ENCODE measurements at regions not wholly inside any gene's neighbourhood (a gene's known extent, or its start where the extent isn't known, plus 50 kb on each side); places are given as distances from the start of the nearest gene placed in this dataset.

DNA sequence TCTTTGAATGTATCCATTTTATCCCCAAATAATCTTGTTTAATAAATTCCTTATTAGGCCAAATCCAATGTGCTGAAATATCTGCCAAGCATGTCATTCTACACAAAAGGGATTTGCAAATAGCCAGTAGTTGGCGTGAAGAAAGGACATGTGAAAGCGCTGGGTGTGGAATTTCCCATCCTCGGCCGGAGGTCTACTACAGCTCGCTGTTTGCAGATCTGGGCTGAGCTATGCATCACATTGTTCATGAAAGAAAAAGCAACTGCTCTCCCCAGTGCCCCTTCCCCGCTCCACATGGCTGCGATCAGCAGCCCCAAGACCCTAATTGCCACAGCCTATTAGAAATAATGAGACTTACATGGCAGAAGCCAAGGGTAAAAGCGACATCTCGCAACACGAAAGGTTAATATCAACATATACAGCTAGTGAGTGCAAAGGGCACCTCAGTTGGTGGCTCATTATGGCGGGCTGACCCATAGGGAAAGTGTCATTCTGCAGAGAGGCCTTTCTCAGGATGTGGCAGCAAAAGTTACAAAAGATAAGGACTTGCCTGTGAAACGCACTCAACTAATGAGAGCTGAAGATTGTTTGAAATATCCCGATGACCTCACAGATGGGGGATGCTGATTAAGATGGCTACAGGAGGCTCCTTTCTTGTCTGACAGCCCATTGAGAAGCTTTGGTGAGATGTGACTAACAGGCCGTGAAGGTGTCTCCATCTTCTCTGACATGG, 126.9 kb upstream of the CYP1B1 start:
- DNase-seq: no peak

DNA sequence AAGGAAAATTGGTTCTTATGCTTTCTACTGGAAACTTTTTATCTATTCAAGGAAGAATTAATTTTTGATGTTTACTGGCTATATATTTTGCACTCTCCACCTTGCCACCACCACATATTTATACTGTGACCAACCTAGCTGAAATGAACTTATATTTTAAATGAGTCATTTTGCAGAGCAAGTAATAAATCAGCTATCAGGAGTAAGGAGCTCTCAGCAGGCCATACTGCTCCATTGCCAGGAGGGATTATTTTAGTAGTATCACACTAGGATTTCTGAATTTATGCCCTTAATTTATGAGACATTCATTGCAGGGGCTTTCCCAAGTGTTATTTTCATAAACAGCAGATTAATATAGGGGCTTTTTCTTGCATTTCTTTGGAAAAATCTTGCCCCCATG, 125.8 kb upstream of the CYP1B1 start:
- DNase-seq: no peak

DNA sequence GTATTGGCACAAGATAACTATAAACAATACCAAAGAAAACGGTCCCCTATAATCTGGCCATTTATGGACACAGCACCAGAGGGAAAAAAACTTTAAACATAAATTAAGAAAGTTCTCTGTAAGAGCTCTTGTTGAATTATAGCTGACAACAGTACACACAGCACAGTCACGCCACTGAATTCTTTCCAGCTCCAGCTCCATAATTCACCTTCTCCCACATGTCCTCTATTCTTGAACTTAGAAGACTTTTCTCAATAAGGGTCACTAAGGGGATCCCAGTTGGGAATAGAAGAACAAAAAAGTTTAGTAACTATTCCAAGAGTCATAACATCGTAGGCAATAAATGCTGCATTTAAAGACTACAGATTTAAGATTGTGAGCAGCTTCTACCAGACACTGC, 124.6 kb upstream of the CYP1B1 start:
- DNase-seq: no peak

DNA sequence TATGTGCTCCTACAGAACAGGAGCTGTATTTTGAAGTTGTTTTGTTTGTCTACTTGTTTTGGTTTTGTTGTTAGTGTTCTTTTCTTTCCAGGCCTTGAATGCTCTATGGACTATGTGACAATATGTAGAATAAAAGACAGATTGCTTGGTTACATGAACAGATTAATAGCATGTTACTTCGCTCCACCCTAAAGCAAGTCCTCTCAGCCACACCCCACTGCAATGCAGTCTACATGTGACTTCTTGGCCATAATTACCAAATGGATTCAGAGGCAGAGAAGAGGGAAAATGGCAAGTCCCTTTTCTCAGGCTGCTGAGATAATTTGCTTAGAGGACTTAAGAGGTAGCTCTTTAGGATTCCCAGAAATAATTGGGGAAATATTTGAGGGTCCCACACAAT, 123.2 kb upstream of the CYP1B1 start:
- no peak for DNase-seq

DNA sequence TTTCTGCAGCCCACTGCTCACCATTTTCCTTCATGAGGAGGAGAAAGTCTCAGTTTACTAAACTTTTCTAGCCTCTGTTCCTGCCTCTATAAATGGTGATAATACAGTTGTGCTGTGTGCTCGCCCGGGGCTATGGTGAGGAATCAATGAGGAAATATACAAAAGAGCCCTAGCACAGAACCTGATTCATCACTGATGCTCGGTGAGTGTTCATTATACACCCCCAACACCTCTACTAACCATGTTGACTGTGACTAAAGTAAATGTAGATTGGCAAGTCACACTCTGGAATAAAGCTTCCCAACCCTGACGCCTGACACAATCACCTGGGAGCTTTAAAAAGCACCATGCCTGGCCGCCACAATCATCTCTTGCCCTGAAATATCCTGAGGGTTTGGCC, 118.8 kb upstream of the CYP1B1 start:
- no peak for DNase-seq

DNA sequence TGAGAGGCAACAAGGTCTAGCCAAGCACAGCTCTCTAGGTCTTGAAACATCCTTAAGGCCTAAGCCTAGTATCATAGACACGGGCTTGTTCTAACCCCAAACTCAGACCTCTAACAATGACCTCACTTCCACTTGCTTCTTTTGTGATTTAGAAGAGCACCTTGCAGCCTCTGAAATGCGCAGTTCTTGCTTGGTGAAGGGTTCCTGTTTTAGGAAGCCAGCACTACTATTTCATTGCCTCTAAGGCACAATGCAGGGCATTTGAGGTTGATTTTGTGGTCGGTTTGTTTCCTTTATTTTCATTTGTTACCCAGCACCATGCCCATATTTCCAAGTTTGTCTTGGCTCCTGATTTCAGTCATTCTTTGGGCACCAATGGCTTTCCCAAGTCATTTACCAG, 117.0 kb upstream of the CYP1B1 start:
- DNase-seq: no peak

DNA sequence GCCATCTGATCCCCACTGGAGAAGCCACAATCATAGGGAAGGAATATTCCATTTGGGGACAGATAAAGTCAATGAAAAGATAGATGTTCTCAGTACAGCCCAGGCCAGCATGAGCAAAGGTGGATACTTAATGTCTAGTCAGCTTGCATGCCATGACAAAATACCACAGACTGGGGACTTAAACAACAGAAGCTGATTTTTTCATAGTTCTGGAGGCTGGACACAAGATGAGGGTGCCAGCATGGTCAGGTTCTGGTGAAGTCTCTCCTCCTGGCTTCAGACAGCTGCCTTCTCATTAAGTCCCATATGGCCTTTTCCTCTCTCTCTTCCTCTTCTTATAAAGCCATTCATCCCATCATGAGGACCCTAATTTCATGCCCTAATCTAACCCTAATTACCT, 116.1 kb upstream of the CYP1B1 start:
- no peak for DNase-seq

DNA sequence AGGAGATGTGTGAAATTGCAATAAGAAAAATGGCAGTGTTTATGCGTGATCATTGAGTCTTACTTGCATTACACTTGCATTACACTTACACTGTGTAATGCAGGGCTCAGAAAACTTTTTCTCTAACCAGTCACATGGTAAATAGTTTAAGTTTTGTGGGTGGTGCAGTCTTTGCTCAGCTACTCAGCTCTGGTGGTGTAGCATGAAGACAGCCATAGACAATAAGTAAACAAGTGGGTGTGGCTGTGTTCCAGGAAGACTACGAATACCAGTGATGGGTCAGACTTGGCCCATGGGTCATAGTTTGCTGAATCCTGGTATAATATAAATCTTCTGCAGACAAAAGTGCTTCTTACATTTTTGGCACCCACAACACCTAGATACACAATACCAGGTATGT, 115.6 kb upstream of the CYP1B1 start:
- no peak for DNase-seq

DNA sequence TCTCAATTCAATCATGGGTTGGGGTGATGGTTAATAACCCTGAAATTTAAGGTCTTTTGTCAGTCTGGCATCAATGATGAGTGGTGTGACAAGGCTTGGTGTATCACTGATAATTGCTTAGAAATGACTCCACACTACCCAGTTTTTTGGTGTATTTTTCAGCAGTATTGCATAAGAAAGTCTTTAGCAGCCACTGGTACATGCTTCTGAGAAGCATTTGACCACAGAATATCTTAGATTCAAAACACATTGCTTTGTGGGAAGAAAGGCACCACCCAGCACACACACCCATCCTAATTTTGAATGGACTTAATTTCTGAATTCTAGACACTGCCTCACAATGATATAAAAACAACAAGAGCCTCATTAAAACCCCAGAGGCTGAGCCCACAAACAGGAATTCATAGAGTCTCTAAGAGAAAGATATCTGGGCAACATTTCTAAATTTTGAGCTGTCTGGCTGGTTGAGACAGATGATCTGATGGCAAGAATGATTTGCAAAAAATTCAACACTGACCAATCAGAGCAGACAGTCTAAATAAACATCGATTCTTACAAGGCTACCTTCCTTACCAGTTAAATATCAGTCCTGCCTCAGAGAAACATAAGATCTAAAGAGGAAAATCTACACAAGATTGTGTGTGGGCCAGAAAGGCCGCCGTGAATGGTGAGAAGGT, 114.7 kb upstream of the CYP1B1 start:
- DNase-seq: no peak

DNA sequence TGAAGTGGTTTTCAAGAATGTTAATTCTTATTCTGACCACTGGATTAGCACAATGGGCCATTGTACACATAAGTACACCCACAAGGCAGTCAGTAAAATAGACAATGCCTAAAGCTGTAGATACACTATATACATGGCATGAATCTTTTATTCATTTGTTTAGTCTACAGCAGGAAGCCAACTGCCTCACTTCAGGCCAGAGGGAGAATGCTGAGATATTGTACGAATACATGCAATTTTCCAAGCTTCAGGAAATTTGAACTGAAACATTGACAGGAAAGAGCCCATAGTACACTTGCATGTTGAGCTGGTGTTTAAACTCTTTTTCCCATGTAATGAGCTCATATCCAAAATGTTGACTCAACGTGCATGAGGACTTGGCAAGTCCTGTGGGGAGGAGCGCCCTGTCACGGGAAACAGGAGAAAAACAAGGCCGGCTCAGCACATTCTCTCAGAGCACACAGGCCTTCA, 111.6 kb upstream of the CYP1B1 start:
- no peak for DNase-seq

DNA sequence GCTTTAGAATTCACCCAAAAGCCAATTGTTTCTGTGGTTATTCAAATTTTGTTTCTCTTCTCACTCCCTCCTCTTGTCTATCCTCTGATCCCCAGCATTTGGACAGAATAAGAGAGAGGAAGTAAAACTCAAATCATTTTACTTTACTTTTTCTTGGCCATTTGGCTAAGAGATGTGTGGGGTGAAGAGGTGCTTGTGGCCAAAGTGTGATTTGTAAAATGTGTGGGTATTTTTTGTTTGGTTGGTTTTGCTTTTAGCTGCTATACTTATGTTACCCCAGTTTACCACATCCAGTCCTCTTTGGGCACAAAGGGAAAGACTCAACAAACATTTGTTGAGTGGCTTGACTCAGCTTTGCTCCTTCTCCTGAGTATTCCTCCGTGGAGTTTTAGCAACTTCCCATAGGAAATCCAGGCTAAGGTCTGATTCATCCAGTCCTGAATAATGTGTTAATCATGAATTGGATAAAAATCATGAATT, 109.1 kb upstream of the CYP1B1 start:
- no peak for DNase-seq

DNA sequence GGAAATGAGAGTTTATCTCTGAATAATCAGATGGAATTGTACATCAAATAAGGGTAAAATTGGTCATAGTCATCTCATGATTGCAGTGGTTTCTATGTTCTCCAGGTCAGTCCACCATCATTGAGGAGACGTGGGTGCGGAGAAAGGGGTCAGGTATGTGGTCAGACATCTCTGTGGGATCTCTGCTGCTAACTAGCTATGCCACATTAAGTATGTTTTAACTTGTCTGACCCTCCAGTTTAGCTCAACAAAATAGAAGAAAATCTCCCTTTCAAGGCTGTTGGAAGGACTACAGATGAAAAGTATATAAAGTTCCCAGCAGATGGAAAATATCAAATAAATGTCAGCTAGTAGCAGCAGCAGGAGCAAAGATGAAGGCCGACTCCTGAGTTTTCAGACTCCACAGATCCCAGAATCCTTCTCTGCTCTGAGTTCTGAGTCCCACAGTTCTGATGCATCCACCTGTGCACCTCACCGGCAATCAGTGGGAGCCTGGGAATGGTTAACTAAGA, 106.6 kb upstream of the CYP1B1 start:
- no peak for DNase-seq

DNA sequence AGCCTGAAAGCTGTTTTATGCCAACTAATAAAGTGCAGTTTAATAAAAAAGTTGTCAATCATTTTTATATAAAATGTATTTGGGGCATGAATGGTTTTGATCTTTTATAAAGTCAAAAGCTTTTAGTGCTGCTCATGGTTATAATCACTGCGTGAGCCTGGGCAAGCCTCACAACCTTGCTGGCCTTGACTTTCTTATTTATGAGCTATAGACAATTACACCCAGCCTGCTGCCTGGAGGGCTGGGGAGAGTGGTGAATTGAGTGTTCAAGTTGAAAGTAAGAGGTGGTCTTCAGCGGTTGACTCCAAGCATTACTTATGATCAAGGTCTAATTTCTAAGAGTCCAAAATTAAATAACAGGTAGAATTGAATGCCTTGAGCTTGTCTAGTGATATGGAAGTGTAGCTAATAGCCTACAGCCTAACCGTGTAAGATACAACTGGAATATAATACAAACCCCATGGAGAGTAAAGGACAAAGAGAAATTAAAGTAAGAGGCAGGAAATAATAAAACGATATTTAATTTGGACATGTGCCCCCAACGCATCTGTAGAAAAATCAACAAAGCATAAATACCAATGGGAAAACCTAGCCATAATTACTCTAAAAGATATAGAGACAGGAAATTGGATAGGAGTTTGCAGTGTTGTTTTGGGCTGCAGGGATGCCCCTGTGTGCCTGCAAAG, 106.0 kb upstream of the CYP1B1 start:
- no peak for DNase-seq

DNA sequence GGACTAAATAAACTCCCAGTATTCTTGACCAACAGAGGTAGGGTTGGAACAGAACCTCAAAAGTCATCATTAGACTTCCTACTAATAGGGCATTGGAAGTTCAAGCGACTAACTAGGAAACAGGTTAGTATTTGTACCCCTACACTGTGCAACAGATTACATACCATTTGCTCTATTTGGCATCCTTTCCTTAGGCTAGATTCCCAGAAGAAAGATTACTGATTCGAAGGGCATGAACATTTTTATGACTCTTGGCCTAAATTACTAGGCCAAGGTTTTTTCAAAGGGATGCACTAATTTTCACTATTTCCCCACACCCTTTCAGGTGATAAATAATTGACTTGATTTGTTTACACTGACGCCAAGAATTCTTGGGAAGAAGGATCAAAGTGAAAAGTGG, 104.8 kb upstream of the CYP1B1 start:
- DNase-seq: no peak

DNA sequence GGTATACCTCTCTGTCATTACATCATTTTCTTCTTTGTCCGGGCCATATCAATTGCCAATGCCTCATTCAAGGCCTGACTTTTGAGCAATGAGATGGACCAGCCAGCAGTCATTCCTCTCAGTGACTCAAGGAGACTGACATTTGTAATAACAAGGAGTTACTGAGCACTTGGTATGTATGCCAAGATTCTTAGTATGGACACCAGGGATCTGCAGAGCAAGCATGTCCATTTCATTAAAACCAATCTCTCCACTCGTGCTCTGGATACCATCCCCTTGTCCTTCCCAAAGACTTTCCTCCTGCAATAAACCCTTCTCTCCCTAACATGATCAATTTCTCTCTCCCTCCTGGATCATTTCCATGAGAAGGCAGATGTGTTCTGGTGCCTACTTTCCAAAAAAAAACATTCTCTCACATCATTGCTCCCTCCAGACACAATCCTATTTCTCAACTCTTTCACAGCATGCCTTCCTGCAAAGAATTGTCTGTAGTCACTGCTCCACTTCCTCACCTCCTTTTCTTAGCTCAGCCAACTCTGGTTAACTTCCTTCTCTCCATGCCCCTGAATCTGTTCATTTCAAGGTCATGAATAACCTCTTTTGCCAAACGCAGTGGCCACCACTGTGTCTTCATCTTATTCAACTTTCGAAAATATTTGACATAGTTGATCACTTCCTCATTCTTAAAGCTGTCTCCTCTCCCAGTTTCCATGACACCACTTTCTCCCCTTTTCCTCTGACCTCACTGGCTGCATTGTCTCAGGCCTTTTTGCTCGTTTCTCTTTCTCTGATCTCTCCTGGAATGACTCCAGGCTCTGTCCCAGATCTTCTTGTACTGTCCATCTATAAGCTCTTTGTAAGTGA, 102.8 kb upstream of the CYP1B1 start:
- no peak for DNase-seq

DNA sequence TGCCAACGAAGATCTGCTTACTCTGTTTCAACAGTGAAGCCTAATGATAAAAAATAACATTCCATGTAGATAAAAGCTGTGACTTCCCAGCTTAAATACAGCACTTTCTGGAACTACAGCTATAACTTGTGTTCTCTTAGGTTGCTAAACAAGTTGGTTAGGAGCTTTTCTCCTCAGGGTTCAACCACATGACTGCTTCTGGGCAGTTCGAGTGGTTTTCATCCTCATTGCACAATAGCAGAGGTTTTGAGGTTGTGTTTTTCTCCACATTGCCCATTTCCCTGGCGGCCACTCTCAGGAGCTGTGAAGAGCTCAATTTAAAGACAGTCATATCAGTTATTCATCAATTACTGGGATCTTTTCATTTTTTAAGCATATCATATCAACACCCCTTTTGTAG, 102.2 kb upstream of the CYP1B1 start:
- DNase-seq: no peak

DNA sequence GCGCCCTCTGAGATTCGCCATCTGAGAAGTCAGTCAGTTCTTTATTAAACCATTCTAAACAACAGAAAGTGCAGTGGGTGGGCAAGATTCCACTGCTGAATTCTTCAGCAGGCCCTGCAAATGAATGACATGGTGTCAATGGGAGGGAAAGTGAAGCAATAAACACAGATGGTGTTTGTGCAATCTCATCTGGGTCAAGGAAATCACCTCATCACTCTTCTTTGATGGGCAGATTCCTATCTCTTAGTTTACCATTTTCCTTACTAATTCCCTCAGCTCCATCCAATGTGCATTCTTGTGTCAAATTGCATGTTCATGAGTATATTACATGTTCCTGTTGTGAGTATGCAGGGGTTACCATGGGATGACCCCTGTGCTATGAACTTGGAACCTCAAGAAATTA, 100.7 kb upstream of the CYP1B1 start:
- no peak for DNase-seq

DNA sequence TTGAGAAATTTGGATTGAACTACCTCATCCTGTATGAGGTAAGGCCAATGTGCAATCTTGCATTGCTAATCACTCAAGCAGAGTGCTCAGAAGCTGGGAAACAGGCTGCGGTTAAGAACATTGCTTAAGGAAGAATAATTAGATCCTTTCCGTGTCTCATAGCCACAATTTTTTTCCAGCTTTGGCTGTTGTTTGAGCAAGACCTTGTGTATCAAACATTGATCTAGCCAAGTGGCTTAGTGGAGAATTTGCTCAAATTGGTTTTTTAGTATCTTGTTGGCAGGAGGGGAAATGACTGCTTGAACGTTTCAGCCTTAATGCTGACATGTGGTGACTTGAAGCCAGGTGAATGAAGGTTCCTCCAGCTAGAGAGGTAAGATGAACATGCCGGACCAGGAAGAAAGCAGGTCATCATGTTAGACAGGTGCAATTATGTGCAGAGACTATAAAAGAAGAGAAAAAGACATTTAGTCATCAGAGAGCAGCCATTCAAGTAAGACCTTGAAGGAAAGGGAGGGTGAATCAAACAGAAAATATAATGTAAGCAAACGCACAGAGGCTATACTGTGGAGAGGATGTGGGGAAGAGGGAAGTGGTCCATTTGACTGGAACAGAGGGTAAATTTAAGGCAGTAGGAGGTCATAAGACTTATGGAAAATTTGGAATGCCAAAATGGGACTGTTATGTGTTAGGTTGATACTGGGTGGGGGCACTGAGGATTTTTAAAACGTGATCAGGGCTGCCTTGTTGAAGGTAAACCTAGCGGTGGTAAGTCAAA, 98.9 kb upstream of the CYP1B1 start:
- no peak for DNase-seq

DNA sequence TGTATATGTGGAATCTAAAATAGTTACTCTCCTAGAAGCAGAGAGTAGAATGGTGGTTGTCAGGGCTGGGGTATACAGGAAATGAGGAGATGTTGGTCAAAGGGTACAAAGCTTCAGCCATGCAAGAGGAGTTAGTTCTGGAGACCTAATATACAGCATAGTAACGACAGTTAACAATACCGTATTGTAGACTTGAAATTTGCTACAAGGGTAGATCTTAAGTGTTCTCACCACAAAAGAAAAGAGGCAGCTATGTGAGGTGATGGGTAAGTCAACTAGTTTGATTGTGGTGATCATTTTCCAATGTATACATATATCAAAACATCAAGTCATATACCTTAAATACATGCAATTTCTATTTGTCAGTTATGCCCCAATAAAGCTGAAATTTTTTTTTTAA, 98.2 kb upstream of the CYP1B1 start:
- no peak for DNase-seq

DNA sequence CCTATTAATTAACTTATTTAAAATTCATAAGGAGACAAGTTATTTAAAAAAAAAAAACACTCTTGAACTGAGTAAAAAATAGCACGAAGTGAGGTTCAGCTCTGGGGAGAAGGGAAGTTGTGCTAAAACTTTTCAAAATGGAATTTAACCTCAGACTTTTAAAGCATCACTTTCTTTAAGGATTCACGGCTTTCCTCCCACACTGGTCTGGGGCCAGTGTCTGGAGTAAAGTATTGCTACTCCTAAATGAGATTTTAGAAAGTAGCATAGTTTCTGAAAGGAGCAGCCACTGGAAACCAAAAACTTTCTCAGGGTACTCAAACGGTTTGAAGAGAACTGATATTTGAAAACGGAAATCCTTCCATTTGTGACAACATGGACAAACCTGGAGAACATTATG, 97.7 kb upstream of the CYP1B1 start:
- no peak for DNase-seq

DNA sequence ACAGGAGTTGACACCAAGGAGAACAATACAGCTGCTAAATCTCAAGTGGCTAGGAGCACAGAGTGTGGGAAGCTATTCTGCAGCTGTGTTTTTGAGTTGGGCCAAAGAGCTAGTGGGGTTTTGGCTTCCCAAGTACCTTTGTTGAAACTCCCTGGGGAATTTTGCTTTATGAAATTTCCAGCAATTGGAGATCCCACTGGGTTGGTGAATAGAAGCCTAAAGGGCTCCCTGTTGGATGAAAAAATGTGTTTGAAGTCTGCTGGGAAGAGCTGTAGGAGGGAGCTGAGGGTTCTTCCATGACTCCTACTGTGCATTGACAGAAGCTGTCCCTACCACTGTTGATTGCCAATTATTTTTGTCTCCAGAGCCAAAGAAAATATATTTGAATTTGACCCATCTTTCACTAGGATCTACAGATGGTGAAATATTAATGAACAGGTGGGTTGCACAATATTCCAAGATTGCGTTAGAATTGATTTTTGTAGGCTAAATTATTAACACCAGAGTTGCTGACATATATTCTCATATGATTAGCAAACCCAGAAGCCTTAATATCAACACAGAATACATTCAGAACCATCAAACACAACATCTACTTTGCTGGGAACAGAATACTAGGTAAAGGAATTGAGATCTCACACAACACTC, 95.4 kb upstream of the CYP1B1 start:
- no peak for DNase-seq

DNA sequence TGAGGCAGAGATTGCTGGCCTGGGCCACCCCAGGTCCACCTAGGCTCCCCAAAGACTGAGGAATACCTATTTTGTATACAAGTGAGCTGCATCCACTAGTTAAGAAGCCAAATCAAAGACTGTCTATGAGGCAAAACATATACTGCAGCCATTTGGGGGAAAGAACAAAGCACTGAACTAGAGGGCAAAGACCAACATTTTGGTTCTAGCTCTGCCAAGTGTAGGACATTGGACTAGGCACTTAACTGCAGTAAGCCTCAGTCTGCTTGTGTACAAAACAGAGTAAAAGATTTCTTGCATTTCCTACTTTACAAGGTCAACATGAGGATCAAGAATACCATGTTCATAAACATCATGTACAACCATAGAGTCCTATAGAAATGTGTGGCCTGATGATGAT, 94.8 kb upstream of the CYP1B1 start:
- DNase-seq: no peak
